ENCODE measurements at regions not wholly inside any gene's neighbourhood (a gene's known extent, or its start where the extent isn't known, plus 50 kb on each side); places are given as distances from the start of the nearest gene placed in this dataset.

- H3K36me3 ChIP-seq (replicated peaks; ENCODE audit: low read depth, low read length) = no peaks in the 10 kb centered on the region
- H3K9ac ChIP-seq (ENCODE audit: low read length) = no peak overlapping the region
- H3K27ac ChIP-seq (ENCODE audit: low read length) = no peak overlapping the region
- no peak overlapping the region for H2AFZ ChIP-seq (ENCODE audit: low read depth, low read length)
- H3K4me1 ChIP-seq (ENCODE audit: low read length) = no peaks in the 10 kb centered on the region
- no peak overlapping the region for H3K4me2 ChIP-seq (ENCODE audit: low read length)
- no peak overlapping the region for H3K4me3 ChIP-seq (ENCODE audit: low read length)
- H3K9me3 ChIP-seq (ENCODE audit: insufficient read depth, low read length) = no peaks in the 10 kb centered on the region
- H3K27me3 ChIP-seq (ENCODE audit: low read depth, low read length) = no peaks in the 10 kb centered on the region
- H4K20me1 ChIP-seq (ENCODE audit: insufficient read depth, low read length) = no peaks in the 10 kb centered on the region
- TF ChIP-seq EZH2phosphoT487 (IDR thresholded peaks at IDR 0.05; ENCODE audit: low read depth) (no peak), CTCF (IDR thresholded peaks at IDR 0.05; ENCODE audit: low read depth, low read length) (no peak)
- no peaks in the 10 kb centered on the region for H3K79me2 ChIP-seq (ENCODE audit: low read length)
Observed at GRCh38 chr2:194077366-194077765, 1579.7 kb upstream of the SLC39A10 start.

GRCh38 chr2:194062401-194062800, 1594.6 kb upstream of the SLC39A10 start:
- H3K4me3 ChIP-seq (ENCODE audit: low read length) = no peak overlapping the region
- H4K20me1 ChIP-seq (ENCODE audit: insufficient read depth, low read length) = no peaks in the 10 kb centered on the region
- no peaks in the 10 kb centered on the region for H3K4me1 ChIP-seq (ENCODE audit: low read length)
- H2AFZ ChIP-seq (ENCODE audit: low read depth, low read length) = no peak overlapping the region
- no peaks in the 10 kb centered on the region for H3K27me3 ChIP-seq (ENCODE audit: low read depth, low read length)
- H3K79me2 ChIP-seq (ENCODE audit: low read length) = no peaks in the 10 kb centered on the region
- H3K4me2 ChIP-seq (ENCODE audit: low read length) = no peak overlapping the region
- no peaks in the 10 kb centered on the region for H3K36me3 ChIP-seq (replicated peaks; ENCODE audit: low read depth, low read length)
- H3K9ac ChIP-seq (ENCODE audit: low read length) = no peak overlapping the region
- H3K9me3 ChIP-seq (ENCODE audit: insufficient read depth, low read length) = no peaks in the 10 kb centered on the region
- TF ChIP-seq CTCF (IDR thresholded peaks at IDR 0.05; ENCODE audit: low read depth, low read length) (no peak), EZH2phosphoT487 (IDR thresholded peaks at IDR 0.05; ENCODE audit: low read depth) (no peak)
- H3K27ac ChIP-seq (ENCODE audit: low read length) = no peak overlapping the region

GRCh38 chr2:194060269-194060668, 1596.8 kb upstream of the SLC39A10 start:
- no peak overlapping the region for H3K4me3 ChIP-seq (ENCODE audit: low read length)
- H3K27ac ChIP-seq (ENCODE audit: low read length) = no peak overlapping the region
- TF ChIP-seq EZH2phosphoT487 (IDR thresholded peaks at IDR 0.05; ENCODE audit: low read depth) = no peak
- TF ChIP-seq CTCF (IDR thresholded peaks at IDR 0.05; ENCODE audit: low read depth, low read length) = no peak
- H4K20me1 ChIP-seq (ENCODE audit: insufficient read depth, low read length) = no peaks in the 10 kb centered on the region
- no peaks in the 10 kb centered on the region for H3K4me1 ChIP-seq (ENCODE audit: low read length)
- H3K4me2 ChIP-seq (ENCODE audit: low read length) = no peak overlapping the region
- H2AFZ ChIP-seq (ENCODE audit: low read depth, low read length) = no peak overlapping the region
- H3K9ac ChIP-seq (ENCODE audit: low read length) = no peak overlapping the region
- H3K9me3 ChIP-seq (ENCODE audit: insufficient read depth, low read length) = no peaks in the 10 kb centered on the region
- H3K27me3 ChIP-seq (ENCODE audit: low read depth, low read length) = no peaks in the 10 kb centered on the region
- no peaks in the 10 kb centered on the region for H3K79me2 ChIP-seq (ENCODE audit: low read length)
- H3K36me3 ChIP-seq (replicated peaks; ENCODE audit: low read depth, low read length) = no peaks in the 10 kb centered on the region

GRCh38 chr2:194054313-194054712, 1602.7 kb upstream of the SLC39A10 start:
- Histone ChIP-seq H3K4me3 (ENCODE audit: low read length) (no peak overlapping the region), H3K27ac (ENCODE audit: low read length) (no peak overlapping the region), H3K79me2 (ENCODE audit: low read length) (no peaks in the 10 kb centered on the region), H3K4me1 (ENCODE audit: low read length) (no peaks in the 10 kb centered on the region), H4K20me1 (ENCODE audit: insufficient read depth, low read length) (no peaks in the 10 kb centered on the region), H3K9me3 (ENCODE audit: insufficient read depth, low read length) (no peaks in the 10 kb centered on the region), H3K9ac (ENCODE audit: low read length) (no peak overlapping the region), H2AFZ (ENCODE audit: low read depth, low read length) (no peak overlapping the region), H3K27me3 (ENCODE audit: low read depth, low read length) (no peaks in the 10 kb centered on the region), H3K4me2 (ENCODE audit: low read length) (no peak overlapping the region), H3K36me3 (replicated peaks; ENCODE audit: low read depth, low read length) (no peaks in the 10 kb centered on the region)
- TF ChIP-seq EZH2phosphoT487 (IDR thresholded peaks at IDR 0.05; ENCODE audit: low read depth) = no peak
- no peak for TF ChIP-seq CTCF (IDR thresholded peaks at IDR 0.05; ENCODE audit: low read depth, low read length)
